HG03175 (cell line): ENCODE measurements at regions not wholly inside any gene's neighbourhood (a gene's known extent, or its start where the extent isn't known, plus 50 kb on each side); places are given as distances from the start of the nearest gene placed in this dataset.
"Not testable (repeated sequence)": the region's sequence is repeated elsewhere in the genome, so short reads cannot be mapped to it uniquely, and the experiment has no call there.

Experiments used
- ATAC-seq: cut with Tn5 transposase; IDR thresholded peaks from one replicate; pipeline ENCODE4 v1.9.1; 2021; ENCODE audit warnings: mild to moderate bottlenecking, moderate library complexity; ENCODE audit not compliant: unreplicated experiment

DNA sequence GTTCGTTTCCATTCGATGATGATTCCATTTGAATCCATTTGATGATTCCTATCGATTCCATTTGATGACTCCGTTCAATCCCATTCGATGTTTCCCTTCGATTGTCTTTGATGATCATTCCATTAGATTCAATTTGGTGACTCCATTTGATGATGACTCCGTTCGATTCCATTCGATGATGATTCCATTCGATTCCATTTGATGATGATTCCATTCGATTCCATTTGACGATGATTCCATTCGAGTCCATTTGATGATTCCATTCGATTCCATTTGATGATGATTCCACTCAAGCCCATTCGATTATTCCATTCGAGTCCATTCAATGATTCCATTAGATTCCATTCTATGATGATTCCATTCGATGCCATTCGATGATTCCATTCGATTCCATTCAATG is 2730.6 kb downstream of the RPIA start:
- not testable (repeated sequence) for ATAC-seq

DNA sequence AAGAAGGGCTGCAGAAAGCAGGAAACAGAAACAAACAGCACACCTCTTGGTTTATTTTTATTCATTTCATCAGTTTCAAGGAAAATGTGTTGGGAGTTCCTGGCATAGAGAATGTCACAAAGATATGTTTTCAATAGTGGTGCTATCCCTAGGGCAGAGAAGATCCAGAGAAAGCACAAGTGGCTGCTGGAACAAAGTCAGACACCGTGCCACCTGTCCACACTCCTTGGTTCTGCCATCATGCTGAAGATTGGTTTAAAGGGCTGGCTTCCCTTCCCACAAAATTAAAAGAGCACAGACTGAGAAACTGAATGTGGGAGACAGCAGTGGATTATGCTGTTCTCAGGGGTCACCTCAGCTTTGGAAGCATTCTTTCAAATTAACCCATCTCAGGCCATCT is 2735.7 kb downstream of the RPIA start:
- ATAC-seq: not testable (repeated sequence)

DNA sequence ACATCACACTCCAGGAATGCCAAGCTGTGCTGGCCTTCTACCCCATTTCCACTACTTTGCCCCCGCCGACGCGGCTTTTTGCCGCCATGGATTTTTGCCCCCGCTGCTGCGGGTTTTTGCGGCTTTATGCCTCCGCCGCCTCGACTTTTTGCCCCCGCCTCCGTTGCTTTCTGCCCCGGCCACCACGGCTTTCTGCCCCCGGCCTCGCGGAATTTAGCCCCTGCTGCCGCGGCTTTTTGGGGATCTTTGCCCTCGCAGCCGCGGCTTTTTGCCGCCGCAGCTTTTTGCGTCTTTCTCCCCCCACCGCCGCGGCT is 2750.4 kb downstream of the RPIA start:
- not testable (repeated sequence) for ATAC-seq

DNA sequence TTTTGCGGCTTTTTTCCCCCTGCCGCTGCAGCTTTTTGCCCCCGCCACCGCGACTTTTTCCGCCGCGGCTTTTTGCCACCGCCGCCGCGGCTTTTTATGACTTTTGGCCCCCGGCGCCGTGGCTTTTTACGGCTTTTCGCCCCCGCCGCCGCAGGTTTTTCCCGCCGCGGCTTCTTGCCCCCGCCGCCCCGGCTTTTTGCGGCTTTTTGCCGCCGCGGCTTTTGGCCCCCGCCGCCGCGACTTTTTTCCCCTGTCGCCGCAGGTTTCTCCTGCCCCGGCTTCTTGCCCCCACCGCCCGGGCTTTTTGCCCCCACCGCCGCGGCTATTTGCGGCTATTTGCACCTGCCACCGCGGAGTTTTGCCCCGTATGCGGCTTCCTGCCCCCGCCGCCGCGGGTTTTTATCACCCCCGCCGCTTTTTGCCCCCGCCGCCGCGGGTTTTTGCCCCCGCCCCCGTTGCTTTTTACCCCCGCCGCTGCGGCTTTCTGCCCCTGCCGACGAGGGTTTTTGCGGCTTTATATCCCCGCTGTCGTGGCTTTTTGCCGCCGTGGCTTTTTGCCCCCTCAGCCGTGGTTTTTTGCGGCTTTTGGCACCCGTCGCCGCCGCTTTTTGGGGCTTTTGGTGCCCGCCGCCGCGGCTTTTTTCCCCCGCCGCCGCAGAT is 2750.9 kb downstream of the RPIA start:
- no peak for ATAC-seq

DNA sequence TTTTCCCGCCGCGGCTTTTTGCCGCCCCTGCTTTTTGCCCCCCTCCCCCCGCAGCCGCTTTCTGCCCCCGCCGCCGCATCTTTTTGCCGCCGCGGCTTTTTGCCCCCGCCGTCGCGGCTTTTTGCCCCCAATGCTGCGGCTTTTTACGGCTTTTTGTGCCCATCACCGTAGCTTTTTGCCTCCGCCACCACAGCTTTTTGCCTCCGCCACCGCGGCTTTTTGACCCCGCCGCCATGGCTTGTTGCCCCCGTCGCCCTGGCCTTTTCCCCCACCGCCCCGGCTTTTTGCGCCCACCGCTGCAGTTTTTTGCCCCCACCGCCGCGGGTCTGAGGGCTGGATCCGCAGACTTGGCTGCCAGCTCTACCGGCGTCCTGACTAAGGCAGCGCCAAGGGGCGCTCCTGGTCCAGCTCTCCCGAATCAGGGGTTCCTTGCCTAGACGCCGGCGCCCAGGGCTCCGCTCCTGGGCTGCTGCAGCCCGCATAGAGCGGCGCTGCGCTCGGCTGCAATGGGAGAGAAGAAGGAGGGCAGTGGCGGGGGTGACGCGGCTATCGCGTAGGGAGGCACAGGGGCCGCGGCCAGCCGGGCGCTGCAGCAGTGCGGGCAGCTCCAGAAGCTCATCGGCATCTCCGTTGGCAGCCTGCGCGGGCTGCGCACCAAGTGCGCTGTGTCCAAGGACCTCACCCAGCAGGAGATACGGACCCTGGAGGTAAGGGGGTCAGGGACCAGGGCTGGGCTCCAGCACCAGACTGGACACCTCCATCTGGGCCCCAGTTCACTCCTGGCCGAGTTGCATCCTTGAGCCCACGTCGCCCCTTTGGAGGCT is 2751.6 kb downstream of the RPIA start:
- ATAC-seq: not testable (repeated sequence)

DNA sequence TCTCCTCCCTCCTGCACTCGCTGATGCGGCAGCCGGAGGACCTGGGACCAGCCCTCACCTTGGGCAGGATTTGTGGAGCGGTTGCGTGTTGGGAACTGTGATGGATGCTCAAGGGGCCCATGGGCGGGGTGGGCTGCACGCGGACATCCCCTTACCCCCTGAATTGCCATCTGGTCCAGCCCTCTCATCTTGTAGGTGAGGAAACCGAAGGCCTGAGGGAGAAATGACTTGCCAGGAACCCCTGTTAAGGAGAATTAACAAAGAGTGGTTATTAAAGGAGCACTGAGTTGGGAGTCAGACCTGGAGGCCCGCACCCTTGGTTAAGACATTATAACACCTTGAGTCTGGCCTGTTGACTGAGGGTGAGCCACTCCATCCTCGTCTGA is 2752.2 kb downstream of the RPIA start:
- ATAC-seq: not testable (repeated sequence)

DNA sequence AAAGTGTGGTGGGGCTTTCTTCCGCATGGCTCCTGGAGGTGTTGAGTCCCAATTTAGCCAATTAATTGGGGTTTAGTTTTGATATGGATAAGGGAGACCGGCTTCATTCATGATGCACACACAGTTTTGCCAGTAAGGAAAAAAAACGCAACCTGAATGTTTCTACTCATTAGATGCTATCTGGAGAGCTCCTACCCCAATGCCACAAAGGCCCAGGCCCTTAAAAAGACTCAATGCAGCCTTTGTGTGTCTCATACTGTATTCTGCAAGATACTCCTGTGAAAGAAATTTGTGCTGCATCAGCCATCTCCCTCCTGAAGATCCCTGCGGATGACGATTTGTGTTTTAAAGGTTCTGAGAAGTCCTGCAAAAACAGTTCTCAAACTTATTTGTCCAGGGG is 2754.2 kb downstream of the RPIA start:
- ATAC-seq: not testable (repeated sequence)

DNA sequence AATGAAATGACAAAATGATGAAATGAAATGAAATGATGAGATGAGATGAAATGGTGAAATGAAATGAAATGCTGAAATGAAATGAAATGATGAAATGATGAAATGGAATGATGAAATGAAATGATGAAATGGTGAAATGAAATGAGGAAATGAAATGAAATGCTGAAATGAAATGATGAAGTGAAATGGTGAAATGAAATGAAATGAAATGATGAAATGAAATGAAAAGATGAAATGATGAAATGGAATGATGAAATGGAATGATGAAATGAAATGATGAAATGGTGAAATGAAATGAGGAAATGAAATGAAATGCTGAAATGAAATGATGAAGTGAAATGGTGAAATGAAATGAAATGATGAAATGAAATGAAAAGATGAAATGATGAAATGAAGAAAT is 2755.0 kb downstream of the RPIA start:
- ATAC-seq: not testable (repeated sequence)

DNA sequence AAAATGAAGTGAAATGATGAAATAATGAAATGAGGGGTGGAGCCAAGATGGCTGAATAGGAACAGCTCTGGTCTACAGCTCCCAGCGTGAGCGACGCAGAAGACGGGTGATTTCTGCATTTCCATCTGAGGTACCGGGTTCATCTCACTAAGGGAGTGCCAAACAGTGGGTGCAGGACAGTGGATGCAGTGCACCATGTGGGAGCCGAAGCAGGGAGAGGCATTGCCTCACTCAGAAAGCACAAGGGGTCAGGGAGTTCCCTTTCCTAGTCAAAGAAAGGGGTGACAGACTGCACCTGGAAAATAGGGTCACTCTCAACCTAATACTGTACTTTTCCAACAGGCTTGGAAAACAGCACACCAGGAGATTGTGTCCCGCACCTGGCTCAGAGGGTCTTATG is 2755.4 kb downstream of the RPIA start:
- ATAC-seq: not testable (repeated sequence)

DNA sequence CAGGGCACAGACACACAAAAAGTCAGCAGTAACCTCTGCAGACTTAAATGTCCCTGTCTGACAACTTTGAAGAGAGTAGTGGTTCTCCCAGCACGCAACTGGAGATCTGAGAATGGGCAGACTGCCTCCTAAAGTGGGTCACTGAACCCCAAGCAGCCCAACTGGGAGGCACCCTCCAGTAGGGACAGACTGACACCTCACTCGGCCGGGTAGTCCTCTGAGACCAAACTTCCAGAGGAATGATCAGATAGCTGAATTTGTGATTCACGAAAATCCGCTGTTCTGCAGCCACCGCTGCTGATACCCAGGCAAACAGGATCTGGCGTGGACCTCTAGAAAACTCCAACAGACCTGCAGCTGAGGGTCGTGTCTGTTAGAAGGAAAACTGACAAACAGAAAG is 2756.0 kb downstream of the RPIA start:
- ATAC-seq: not testable (repeated sequence)

DNA sequence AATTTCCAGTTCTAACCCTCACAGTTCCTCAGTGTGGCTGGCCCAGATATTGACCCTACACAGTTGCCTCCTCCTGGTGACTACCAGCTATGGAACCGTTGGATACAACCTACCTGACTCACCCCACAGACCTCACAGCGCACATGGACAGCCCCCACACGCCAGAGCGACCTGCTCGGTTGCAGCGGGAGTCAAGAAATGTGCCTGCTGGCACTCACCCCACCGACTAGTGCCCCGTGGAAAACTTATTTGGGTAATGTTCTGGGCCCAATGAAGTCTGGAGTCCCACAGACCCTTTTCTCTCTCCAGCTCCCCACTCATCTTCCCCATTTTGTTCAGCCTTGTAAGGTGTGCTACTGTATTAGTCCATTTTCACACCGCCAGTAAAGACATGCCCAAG is 2770.8 kb downstream of the RPIA start:
- not testable (repeated sequence) for ATAC-seq

DNA sequence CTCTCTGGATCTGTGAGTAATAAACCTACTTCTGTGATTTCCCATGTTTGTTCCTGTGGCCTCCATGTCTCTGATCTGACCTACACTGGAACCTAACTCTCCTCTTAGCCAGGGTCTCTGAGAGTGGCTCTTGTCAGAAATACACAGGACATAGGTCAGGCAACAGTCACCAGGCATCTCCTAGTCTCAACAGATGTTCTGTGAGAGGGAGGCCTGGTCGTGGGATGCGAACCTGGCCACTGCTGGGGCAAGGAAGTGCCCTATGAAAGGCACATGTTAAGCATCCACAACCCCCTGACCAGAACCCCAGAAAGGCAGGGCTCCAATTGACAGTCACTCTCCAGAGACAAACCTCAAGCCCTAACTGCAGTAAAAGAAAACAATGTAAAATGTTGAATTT is 2771.5 kb downstream of the RPIA start:
- not testable (repeated sequence) for ATAC-seq

DNA sequence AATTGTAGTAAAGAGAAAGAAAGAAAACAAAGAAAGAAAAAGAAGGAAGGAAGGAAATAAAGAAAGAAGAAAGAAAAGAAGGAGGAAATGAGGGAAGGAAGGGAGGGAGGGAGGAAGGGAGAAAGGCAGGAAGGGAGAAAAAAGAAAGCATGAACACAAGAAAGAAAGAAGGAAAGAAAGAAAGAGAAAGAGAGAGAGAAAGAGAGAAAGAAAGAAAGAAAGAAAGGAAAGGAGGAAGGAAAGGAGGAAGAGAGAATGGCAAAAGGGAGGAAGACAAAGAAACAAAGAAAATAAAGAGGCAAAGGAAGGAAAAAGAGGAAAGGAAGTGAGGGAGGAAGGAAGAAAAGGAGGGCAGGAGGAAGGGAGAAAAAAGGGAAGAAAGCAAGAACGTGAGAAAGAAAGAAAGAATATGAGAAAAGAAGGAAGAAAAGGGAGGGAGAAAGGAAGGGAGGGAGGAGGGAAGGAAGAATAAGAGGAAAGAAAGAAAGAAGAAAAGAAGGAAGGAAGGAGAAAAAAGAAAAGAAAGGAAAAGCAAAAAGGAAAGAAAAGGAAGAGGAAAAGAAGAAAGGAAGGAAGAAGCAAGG is 2775.4 kb downstream of the RPIA start:
- ATAC-seq: not testable (repeated sequence)

DNA sequence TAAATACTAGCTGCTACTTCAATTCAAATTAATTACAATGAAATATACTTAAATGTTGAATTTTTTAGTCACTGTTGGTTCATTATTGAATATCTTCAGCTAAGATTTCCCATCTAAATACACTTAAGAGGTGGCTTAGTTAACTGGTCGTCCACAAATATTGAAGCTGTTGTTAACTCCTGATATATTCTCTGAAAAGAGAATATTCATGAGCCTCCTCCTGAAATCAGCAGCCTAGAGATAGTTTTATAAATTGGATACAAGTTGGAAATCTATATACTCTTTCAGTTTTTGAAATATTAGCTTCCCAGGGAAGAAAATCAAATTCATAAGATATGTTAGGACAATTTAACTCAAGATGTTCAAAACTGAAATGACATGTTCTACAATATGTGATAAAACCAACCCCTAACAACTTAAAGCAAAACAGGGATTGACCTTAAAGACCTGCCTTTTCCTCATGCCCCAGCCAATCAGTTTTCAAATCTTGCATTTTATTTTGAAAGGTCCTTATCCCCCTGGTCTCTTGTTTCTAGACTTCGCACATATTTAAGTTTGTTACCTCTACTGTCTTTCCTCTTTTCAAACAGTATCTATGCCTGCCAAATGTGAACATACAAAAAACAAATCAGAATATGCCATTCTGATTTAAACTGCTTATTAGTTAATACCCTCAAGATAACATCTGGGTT is 2784.9 kb downstream of the RPIA start:
- not testable (repeated sequence) for ATAC-seq

DNA sequence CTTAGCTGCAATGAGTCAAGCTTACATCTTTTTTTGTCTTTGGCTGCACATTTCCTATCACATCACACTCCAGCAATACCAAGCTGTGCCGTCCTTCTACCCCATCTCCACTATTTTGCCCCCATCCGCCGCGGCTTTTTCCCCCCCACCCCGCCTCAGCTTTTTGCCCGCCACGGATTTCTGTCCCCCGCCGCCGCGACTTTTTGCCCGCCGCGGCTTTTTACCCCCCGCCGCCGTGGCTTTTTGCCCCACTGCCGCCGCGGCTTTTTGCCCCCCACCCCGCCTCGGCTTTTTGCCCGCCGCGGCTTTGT is 2785.4 kb downstream of the RPIA start:
- ATAC-seq: not testable (repeated sequence)

DNA sequence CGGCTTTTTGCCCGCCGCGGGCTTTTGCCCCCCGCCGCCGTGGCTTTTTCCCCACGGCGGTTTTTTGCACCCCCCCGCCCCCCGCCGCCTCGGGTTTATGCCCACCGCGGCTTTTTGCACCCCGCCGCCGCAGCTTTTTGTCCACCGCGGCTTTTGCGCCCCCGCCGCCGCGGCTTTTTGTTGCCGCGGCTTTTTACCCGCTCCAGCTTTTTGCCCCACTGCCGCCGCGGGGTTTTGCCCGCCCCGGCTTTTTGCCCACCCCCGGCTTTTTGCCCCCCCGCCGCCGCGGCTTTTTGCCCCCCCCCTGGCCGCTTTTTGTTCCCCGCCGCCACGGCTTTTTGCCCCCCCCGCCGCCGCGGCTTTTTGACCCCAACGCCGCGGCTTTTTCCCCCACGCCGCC is 2785.8 kb downstream of the RPIA start:
- not testable (repeated sequence) for ATAC-seq

DNA sequence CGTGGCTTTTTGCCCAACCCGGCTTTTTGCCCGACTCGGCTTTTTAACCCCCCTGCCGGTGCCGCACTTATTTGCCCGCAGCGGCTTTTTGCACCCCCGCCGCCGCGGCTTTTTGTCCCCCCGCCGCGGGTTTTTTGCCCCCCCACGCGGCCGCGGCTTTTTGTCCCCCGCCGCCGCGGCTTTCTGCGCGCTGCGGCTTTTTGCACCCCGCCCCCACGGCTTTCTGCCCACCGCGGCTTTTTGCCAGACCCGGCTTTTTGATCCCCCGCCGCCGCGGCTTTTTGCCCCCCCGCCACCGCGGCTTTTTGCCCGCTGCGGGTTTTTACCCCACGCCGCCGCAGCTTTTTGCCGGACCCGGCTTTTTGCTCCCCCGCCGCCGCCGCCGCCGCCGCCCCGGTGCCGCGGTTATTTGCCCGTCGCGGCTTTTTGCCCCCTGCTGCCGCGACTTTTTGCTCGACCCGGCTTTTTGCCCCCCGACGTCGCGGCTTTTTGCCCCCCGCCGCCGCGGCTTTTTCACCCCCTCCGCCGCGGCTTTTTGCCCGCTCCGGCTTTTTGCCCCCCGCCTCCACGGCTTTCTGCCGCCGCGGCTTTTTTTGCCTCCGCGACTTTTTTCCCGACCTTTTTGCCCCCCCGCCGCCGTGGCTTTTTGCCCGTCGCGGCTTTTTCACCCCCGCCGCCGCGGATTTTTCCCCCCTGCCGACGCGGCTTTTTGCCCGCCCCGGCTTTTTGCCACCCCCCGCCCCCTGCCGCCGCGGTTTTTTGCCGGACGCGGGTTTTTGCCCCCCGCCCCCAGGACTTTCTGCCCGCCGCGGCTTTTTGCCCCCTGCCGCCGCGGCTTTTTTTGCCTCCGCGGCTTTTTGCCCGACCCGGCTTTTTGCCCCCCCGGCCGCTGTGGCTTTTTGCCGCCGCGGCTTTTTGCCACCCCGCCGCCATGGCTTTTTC is 2786.5 kb downstream of the RPIA start:
- ATAC-seq: no peak

DNA sequence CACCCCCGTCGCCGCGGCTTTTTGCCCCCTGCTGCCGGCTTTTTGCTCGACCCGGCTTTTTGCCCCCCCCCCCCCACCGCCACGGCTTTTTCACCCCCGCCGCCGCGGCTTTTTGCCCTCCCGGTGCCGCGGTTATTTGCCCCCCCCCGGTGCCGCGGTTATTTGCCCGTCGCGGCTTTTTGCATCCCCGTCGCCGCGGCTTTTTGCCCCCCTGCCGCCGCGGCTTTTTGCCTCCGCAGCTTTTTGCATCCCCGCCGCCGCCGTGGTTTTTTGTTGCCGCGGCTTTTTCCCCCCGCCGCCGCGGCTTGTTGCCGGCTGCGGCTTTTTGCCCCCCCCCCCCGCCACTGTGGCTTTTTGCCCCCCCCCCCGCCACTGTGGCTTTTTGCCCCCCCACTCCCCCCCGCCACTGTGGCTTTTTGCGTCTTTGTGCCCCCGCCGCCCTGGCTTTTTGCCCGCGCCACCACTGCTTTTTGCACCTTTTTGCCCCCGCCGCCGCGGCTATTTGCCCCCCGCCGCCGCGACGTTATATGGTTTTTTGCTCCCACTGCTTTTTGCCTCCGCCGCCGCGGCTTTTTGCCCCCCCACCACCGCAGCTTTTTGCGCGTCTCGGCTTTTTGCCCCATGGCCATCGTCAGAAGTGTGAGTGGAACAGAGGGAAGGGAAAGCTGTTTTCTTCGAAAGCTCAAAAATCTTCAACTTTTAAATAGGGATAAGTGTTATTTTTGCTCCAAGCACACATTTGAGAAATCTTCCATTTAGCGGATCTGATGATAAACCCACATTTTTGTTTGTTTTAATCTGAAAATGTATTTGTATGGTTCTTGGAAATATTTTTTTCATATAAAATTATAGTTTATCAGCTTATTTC is 2787.6 kb downstream of the RPIA start:
- not testable (repeated sequence) for ATAC-seq

DNA sequence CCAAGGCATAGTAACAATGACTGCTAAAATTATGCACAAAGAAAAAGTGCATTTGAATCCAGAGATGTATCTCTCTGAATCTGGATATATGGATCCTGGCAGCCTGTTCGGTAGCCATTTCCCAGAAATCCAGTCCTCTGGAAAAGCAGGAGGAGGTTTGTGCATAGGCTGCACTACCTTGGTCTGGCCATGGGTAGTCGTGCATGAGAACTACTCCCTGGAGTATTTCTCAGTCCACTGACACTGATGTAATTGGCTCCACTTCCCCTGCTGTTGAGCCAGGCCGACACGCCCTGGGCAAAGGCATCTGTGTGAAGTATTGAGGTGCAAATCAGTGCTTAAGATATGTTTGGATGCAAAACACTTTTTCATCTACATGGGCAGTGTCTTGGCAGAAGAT is 2793.8 kb downstream of the RPIA start:
- not testable (repeated sequence) for ATAC-seq
